IMR-90 (cell line): ENCODE measurements at regions not wholly inside any gene's neighbourhood (a gene's known extent, or its start where the extent isn't known, plus 50 kb on each side); places are given as distances from the start of the nearest gene placed in this dataset.

Experiments
- ATAC-seq: fragments of 200-7000 bp; cut with Tn5 transposase; 2 replicates; pipeline ENCODE4 v1.9.1; 2020; ENCODE audit warnings: low read depth, mild to moderate bottlenecking, moderate library complexity
- BruUV-seq: library from RNA; stranded (reverse); fragments of 400-500 nt; replicated peaks from 2 replicates; lab custom pipeline; 2021; lab: Mats Ljungman, UMichigan
- CTCF ChIA-PET: fragments of 300-600 bp; formaldehyde crosslinking; extraction: SDS; loops from one replicate; lab custom pipeline; 2021; ENCODE audit warnings: antibody characterized with exemption; lab: Yijun Ruan, JAX
- POLR2A ChIA-PET: fragments of 300-600 bp; sonication (Branson Sonifier 250); formaldehyde crosslinking; loops from one replicate; lab custom pipeline; 2022; ENCODE audit warnings: antibody characterized with exemption; ENCODE audit not compliant: unreplicated experiment; lab: Charles Lee
- DNase-seq: peaks from one replicate; pipeline ENCODE4 v3.0.0; 2013
- H2AFZ ChIP-seq: replicated peaks from 2 replicates; pipeline ENCODE3; 2013; ENCODE audit warnings: low read length, mild to moderate bottlenecking; ENCODE audit not compliant: poor library complexity
- H2AK5ac ChIP-seq: 2 replicates; pipeline ENCODE4 v1.6.1; 2013; ENCODE audit warnings: low read depth, low read length, inconsistent platforms
- H2AK9ac ChIP-seq: replicated peaks from 2 replicates; pipeline ENCODE3; 2013; ENCODE audit warnings: mild to moderate bottlenecking, low read depth, low read length, moderate library complexity; ENCODE audit not compliant: poor library complexity
- H2BK120ac ChIP-seq: 2 replicates; pipeline ENCODE4 v1.6.1; 2013; ENCODE audit warnings: low read depth, low read length, inconsistent platforms
- H2BK15ac ChIP-seq: 3 replicates; pipeline ENCODE4 v1.6.1; 2013; ENCODE audit warnings: low read depth, low read length, inconsistent platforms
- H2BK20ac ChIP-seq: 2 replicates; pipeline ENCODE4 v1.6.1; 2013; ENCODE audit warnings: low read depth, mild to moderate bottlenecking, inconsistent platforms, low read length, moderate library complexity
- H2BK5ac ChIP-seq: 2 replicates; pipeline ENCODE4 v1.6.1; 2013; ENCODE audit warnings: mild to moderate bottlenecking, low read depth, low read length, inconsistent platforms; ENCODE audit not compliant: poor library complexity, severe bottlenecking
- H3K14ac ChIP-seq: replicated peaks from 2 replicates; pipeline ENCODE4 v1.6.1; 2013; ENCODE audit warnings: low read depth, low read length, inconsistent platforms
- H3K18ac ChIP-seq: 2 replicates; pipeline ENCODE4 v1.6.1; 2013; ENCODE audit warnings: low read depth, low read length, control low read depth
- H3K23ac ChIP-seq: 2 replicates; pipeline ENCODE4 v1.6.1; 2013; ENCODE audit warnings: low read depth, low read length, inconsistent platforms
- H3K27ac ChIP-seq: 2 replicates; pipeline ENCODE4 v1.5.1; 2013; ENCODE audit warnings: mild to moderate bottlenecking, control low read depth, low read length; ENCODE audit not compliant: insufficient read depth
- H3K27me3 ChIP-seq: 2 replicates; pipeline ENCODE4 v1.6.1; 2013; ENCODE audit warnings: low read length; ENCODE audit not compliant: control insufficient read depth, insufficient read depth
- H3K36me3 ChIP-seq: 2 replicates; pipeline ENCODE4 v1.6.1; 2013; ENCODE audit warnings: low read length, mixed read lengths; ENCODE audit not compliant: control insufficient read depth, insufficient read depth
- H3K4ac ChIP-seq: 2 replicates; pipeline ENCODE4 v1.6.1; 2013; ENCODE audit warnings: low read depth, low read length, inconsistent platforms
- H3K4me1 ChIP-seq: 2 replicates; pipeline ENCODE4 v1.6.1; 2013; ENCODE audit warnings: low read length, mixed read lengths; ENCODE audit not compliant: control insufficient read depth, insufficient read depth
- H3K4me2 ChIP-seq: 2 replicates; pipeline ENCODE4 v1.6.1; 2013; ENCODE audit warnings: low read depth, mild to moderate bottlenecking, control low read depth, low read length, moderate library complexity
- H3K4me3 ChIP-seq: 2 replicates; pipeline ENCODE4 v1.5.1; 2013; ENCODE audit warnings: low read depth, mild to moderate bottlenecking, control low read depth, low read length, moderate library complexity; ENCODE audit not compliant: insufficient read depth
- H3K56ac ChIP-seq: 2 replicates; pipeline ENCODE4 v1.6.1; 2013; ENCODE audit warnings: low read length, inconsistent platforms; ENCODE audit not compliant: insufficient read depth; ENCODE audit errors: extremely low read depth
- H3K79me1 ChIP-seq, 2 experiments: 2 replicates each; pipeline ENCODE4 v1.6.1; 2013; ENCODE audit warnings: low read length in 2 of 2, inconsistent platforms in 1 of 2, low read depth in 1 of 2
- H3K9ac ChIP-seq: 2 replicates; pipeline ENCODE4 v1.6.1; 2013; ENCODE audit warnings: low read depth, low read length, control low read depth
- H3K9me1 ChIP-seq: 2 replicates; pipeline ENCODE4 v1.6.1; 2013; ENCODE audit warnings: low read length, inconsistent platforms; ENCODE audit not compliant: insufficient read depth
- H3K9me3 ChIP-seq: 2 replicates; pipeline ENCODE4 v1.6.1; 2013; ENCODE audit warnings: low read length; ENCODE audit not compliant: control insufficient read depth, insufficient read depth
- H4K20me1 ChIP-seq: 2 replicates; pipeline ENCODE4 v1.6.1; 2013; ENCODE audit warnings: low read length, inconsistent platforms; ENCODE audit not compliant: insufficient read depth
- H4K5ac ChIP-seq: 2 replicates; pipeline ENCODE4 v1.6.1; 2013; ENCODE audit warnings: mild to moderate bottlenecking, low read depth, low read length, control low read depth
- H4K8ac ChIP-seq, 2 experiments: 2 replicates each; pipeline ENCODE4 v1.6.1; 2013; ENCODE audit warnings: low read depth in 2 of 2, low read length in 2 of 2, control low read depth in 1 of 2, inconsistent platforms in 1 of 2
- H4K91ac ChIP-seq: 2 replicates; pipeline ENCODE4 v1.6.1; 2013; ENCODE audit warnings: low read depth, low read length, inconsistent platforms; ENCODE audit not compliant: insufficient read depth
- NFE2L2 ChIP-seq: fragments of 150-350 bp; IDR thresholded peaks from 2 replicates; pipeline ENCODE4 v1.6.1; 2016; ENCODE audit warnings: low read depth, mild to moderate bottlenecking, low read length
- POLR2A ChIP-seq: IDR thresholded peaks from 2 replicates; pipeline ENCODE4 v1.6.1; 2012; ENCODE audit warnings: mild to moderate bottlenecking, low read depth, low read length
- WGBS, 2 experiments: methylation state at CpG; one replicate each; pipeline versions ENCODE4 v1.1.5 to v1.1.7; 2013; ENCODE audit warnings: missing lambda C conversion rate in 2 of 2; ENCODE audit not compliant: insufficient read length in 1 of 2; ENCODE audit errors: extremely low coverage in 2 of 2; 5-methylcytosine and 5-hydroxymethylcytosine counted together
- dilution Hi-C: fragments of 300-500 bp; cut with HindIII; formaldehyde crosslinking; loops from one replicate; pipeline ENCODE4 v1.14.3; 2018; ENCODE audit warnings: low sequenced_read_pairs; ENCODE audit not compliant: unreplicated experiment
- in situ Hi-C: fragments of 300-500 bp; cut with MboI; formaldehyde crosslinking; loops from 3 replicates; pipeline ENCODE4 v1.14.3; 2019; ENCODE audit warnings: low sequenced_read_pairs, inconsistent platforms, mixed read lengths
- intact Hi-C: fragments of 100-400 bp; cut with micrococcal nuclease; formaldehyde crosslinking; loops from 2 replicates; pipeline ENCODE4 v1.10.0; 2022

- Histone ChIP-seq H2AFZ (no peak overlapping the region), H3K79me1 (no peaks in the 10 kb centered on the region), H3K4ac (no peak overlapping the region), H3K27ac (no peak overlapping the region), H2BK20ac (no peak overlapping the region), H2BK120ac (no peak overlapping the region), H2AK5ac (no peak overlapping the region), H2BK5ac (no peak overlapping the region), H3K14ac (no peak overlapping the region), H3K23ac (no peak overlapping the region), H4K8ac (no peak overlapping the region), H3K56ac (no peak overlapping the region), H3K4me3 (no peak overlapping the region), H3K27me3 (no peaks in the 10 kb centered on the region), H3K9me3 (peaks cover 12% of the 10 kb centered on the region), H4K5ac (no peak overlapping the region), H3K36me3 (no peaks in the 10 kb centered on the region), H3K18ac (no peak overlapping the region), H2AK9ac (no peak overlapping the region), H3K9me1 (no peaks in the 10 kb centered on the region), H3K4me1 (no peaks in the 10 kb centered on the region), H4K91ac (no peak overlapping the region), H4K20me1 (no peaks in the 10 kb centered on the region), H2BK15ac (no peak overlapping the region), H3K9ac (no peak overlapping the region), H3K4me2 (no peak overlapping the region)
- TF ChIP-seq POLR2A, result no peak
- TF ChIP-seq NFE2L2, result no peak
- BruUV-seq, result no TSS peak
- ATAC-seq (no peak), DNase-seq (no peak)
- intact Hi-C loops, result no loop called here
- ChIA-PET POLR2A (no interaction called here), CTCF (no interaction called here)
- no CpG with 5 or more reads among the region's 2 CpGs for WGBS, 2 experiments
- dilution Hi-C loops, result no loop called here
- in situ Hi-C loops, result no loop called here
Measured at GRCh38 chr3:5564278-5564666, 376.8 kb downstream of the EDEM1 start.
